ENCODE measurements at regions not wholly inside any gene's neighbourhood (a gene's known extent, or its start where the extent isn't known, plus 50 kb on each side); places are given as distances from the start of the nearest gene placed in this dataset.

DNA sequence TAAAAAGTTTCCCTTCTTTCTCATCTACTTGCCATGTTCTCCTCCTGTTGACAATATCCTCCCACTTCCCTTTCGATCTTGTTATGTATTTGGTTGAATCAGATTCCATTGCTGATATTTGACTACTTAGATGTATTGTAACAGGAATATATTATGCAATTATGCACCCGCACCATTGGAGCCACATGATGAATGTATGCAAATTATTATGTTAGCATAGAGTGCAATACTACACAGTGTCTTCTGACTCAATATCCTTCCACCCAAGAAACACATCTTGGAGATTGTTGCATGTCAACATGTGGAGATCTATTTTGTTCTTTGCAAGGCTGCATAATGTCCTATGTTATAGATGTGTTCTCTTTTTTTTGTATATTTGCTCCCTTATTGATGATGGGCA is 219.2 kb upstream of the RBFOX1 start:
- Histone ChIP-seq H3K9me1 (ENCODE audit: control insufficient read depth, extremely low read depth, insufficient read depth, low read length) (no peaks in the 10 kb centered on the region), H3K4me3 (ENCODE audit: control insufficient read depth in 2 of 3, extremely low read depth in 1 of 3, insufficient read depth in 2 of 3, low read depth in 1 of 3, low read length in 3 of 3) (no peak overlapping the region), H4K20me1 (ENCODE audit: control insufficient read depth, extremely low read depth, insufficient read depth, low read length) (no peaks in the 10 kb centered on the region), H3K9me3 (ENCODE audit: control insufficient read depth, low read depth, low read length) (no peaks in the 10 kb centered on the region), H3K4me2 (ENCODE audit: control insufficient read depth, extremely low read depth, insufficient read depth, low read depth, low read length) (no peak overlapping the region), H3K9ac (ENCODE audit: control insufficient read depth, extremely low read depth, insufficient read depth, low read length) (no peak overlapping the region), H3K79me2 (ENCODE audit: control insufficient read depth, insufficient read depth, low read length) (no peaks in the 10 kb centered on the region), H3K27ac (ENCODE audit: control insufficient read depth, insufficient read depth, low read length) (no peak overlapping the region), H3K36me3 (ENCODE audit: control insufficient read depth in 2 of 2, extremely low read depth in 1 of 2, insufficient read depth in 2 of 2, low read length in 2 of 2) (no peaks in the 10 kb centered on the region), H2AFZ (ENCODE audit: control insufficient read depth, low read length) (no peak overlapping the region), H3K4me1 (ENCODE audit: control insufficient read depth, extremely low read depth, insufficient read depth, low read length) (no peaks in the 10 kb centered on the region), H3K27me3 (ENCODE audit: control insufficient read depth, extremely low read depth, insufficient read depth, low read length) (no peaks in the 10 kb centered on the region)
- DNase-seq (ENCODE audit: low read depth, low spot score) (no peak), FAIRE-seq (no peak)
- dilution Hi-C loops (cut with MboI; ENCODE audit: extremely low pct_ligation_motif_present, low sequenced_read_pairs): no loop called here
- TF ChIP-seq, protein P1, sequence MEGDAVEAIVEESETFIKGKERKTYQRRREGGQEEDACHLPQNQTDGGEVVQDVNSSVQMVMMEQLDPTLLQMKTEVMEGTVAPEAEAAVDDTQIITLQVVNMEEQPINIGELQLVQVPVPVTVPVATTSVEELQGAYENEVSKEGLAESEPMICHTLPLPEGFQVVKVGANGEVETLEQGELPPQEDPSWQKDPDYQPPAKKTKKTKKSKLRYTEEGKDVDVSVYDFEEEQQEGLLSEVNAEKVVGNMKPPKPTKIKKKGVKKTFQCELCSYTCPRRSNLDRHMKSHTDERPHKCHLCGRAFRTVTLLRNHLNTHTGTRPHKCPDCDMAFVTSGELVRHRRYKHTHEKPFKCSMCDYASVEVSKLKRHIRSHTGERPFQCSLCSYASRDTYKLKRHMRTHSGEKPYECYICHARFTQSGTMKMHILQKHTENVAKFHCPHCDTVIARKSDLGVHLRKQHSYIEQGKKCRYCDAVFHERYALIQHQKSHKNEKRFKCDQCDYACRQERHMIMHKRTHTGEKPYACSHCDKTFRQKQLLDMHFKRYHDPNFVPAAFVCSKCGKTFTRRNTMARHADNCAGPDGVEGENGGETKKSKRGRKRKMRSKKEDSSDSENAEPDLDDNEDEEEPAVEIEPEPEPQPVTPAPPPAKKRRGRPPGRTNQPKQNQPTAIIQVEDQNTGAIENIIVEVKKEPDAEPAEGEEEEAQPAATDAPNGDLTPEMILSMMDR (optimal IDR thresholded peaks at IDR 0.05 in 1 of 3, IDR thresholded peaks at IDR 0.05 in 1 of 3, conservative IDR thresholded peaks at IDR 0.05 in 1 of 3; ENCODE audit: extremely low read depth in 1 of 3, insufficient read depth in 2 of 3, low read length in 3 of 3): no peak
- TF ChIP-seq EZH2 (IDR thresholded peaks at IDR 0.05; ENCODE audit: low read length): no peak

DNA sequence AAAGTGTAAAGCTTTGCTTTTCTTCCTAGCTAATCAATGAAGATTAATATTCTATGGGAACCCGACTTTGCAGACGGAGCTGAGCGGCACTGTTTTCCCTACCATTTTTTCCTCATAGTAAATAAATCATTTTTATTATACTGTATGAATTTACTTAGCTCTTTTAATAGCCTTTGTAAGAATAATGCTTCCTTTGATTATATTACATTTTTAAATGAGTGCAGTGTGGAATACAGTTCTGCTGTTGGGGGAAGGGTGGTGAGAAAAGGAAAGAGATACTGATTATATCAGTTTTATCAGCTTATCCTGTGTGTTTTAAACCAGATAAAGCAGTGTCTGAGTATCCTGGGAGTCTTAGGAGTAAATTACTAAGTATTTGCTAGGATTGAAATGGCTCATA is 221.4 kb upstream of the RBFOX1 start:
- H4K20me1 ChIP-seq (ENCODE audit: control insufficient read depth, extremely low read depth, insufficient read depth, low read length): no peaks in the 10 kb centered on the region
- H2AFZ ChIP-seq (ENCODE audit: control insufficient read depth, low read length): no peak overlapping the region
- no peaks in the 10 kb centered on the region for H3K79me2 ChIP-seq (ENCODE audit: control insufficient read depth, insufficient read depth, low read length)
- H3K4me3 ChIP-seq (ENCODE audit: control insufficient read depth in 2 of 3, extremely low read depth in 1 of 3, insufficient read depth in 2 of 3, low read depth in 1 of 3, low read length in 3 of 3): no peak overlapping the region
- no peak for FAIRE-seq
- TF ChIP-seq, protein P1 (optimal IDR thresholded peaks at IDR 0.05 in 1 of 3, IDR thresholded peaks at IDR 0.05 in 1 of 3, conservative IDR thresholded peaks at IDR 0.05 in 1 of 3; ENCODE audit: extremely low read depth in 1 of 3, insufficient read depth in 2 of 3, low read length in 3 of 3): no peak
- TF ChIP-seq EZH2 (IDR thresholded peaks at IDR 0.05; ENCODE audit: low read length): no peak
- no peak overlapping the region for H3K4me2 ChIP-seq (ENCODE audit: control insufficient read depth, extremely low read depth, insufficient read depth, low read depth, low read length)
- no peaks in the 10 kb centered on the region for H3K9me1 ChIP-seq (ENCODE audit: control insufficient read depth, extremely low read depth, insufficient read depth, low read length)
- no peaks in the 10 kb centered on the region for H3K36me3 ChIP-seq (ENCODE audit: control insufficient read depth in 2 of 2, extremely low read depth in 1 of 2, insufficient read depth in 2 of 2, low read length in 2 of 2)
- no peak overlapping the region for H3K9ac ChIP-seq (ENCODE audit: control insufficient read depth, extremely low read depth, insufficient read depth, low read length)
- dilution Hi-C loops (cut with MboI; ENCODE audit: extremely low pct_ligation_motif_present, low sequenced_read_pairs): no loop called here
- no peaks in the 10 kb centered on the region for H3K9me3 ChIP-seq (ENCODE audit: control insufficient read depth, low read depth, low read length)
- no peak overlapping the region for H3K27ac ChIP-seq (ENCODE audit: control insufficient read depth, insufficient read depth, low read length)
- no peaks in the 10 kb centered on the region for H3K27me3 ChIP-seq (ENCODE audit: control insufficient read depth, extremely low read depth, insufficient read depth, low read length)
- no peaks in the 10 kb centered on the region for H3K4me1 ChIP-seq (ENCODE audit: control insufficient read depth, extremely low read depth, insufficient read depth, low read length)
- no peak for DNase-seq (ENCODE audit: low read depth, low spot score)

Measured in keratinocyte (primary cell).